Cardiac fibroblast (primary cell): ENCODE measurements at regions not wholly inside any gene's neighbourhood (a gene's known extent, or its start where the extent isn't known, plus 50 kb on each side); places are given as distances from the start of the nearest gene placed in this dataset.
A peak's percentile ranks its signal among the peaks of the same experiment; 100 is the strongest.

Source experiments
- DNase-seq, 2 donors: peaks; one replicate each; pipeline versions ENCODE4 v3.0.0 to v3.0.0-alpha.2; 2010; ENCODE audit warnings: low read depth in 2 of 2
- H3K4me3 ChIP-seq, 2 donors: replicated peaks in 1 of 2; 1 replicate in 1 of 2; 2 replicates in 1 of 2; pipeline ENCODE4 v1.5.1; 2011; ENCODE audit warnings: low read depth in 2 of 2, low read length in 2 of 2, mild to moderate bottlenecking in 2 of 2, moderate library complexity in 1 of 2
- CTCF ChIP-seq: IDR thresholded peaks from one replicate; pipeline ENCODE4 v1.5.1; 2011; ENCODE audit warnings: low read depth, mild to moderate bottlenecking, low read length, inconsistent platforms

DNA sequence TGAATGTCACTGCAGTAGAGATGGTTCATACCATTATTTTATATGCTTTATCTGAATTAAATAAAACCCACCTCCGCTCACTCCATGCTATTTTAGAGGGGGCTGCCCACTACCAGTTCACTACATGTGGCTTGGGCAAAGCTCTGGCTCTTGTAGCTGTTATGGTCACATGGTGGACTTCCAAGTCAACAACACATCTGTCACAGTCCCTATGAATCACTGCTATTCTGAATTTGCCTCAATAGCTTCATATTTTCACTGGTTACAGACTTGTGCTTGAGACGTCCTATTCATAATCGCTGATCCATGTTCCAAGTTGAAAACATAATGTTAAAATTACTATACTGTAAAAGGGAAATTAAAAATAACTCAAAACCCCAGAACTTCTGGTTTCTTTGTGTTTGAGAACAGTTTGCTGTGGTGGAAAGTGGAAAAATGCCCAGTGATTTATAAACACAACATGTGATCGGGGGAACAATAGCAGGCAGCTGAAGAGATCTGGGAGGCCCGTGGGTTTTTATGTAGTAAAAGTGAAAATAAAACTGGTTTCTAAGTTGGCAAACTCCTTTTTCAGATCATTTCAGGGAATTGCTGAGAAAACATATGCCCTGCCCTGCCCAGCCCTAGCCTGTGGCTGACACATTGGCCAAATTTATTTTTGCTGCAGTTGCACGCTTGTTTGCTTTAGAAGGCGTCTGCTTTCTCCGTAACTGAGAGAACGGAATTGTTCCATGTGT, 128.8 kb upstream of the PRR23C start:
- peak in 1 of 2 donors; percentile 14 for DNase-seq
- no peak for TF ChIP-seq CTCF
- no peak overlapping the region for H3K4me3 ChIP-seq

- H3K4me3 ChIP-seq = no peak overlapping the region
- TF ChIP-seq CTCF = no peak
- DNase-seq = no peak
Measured at GRCh38 chr3:139180489-139180888, 135.8 kb upstream of the PRR23C start.

GRCh38 chr3:139182143-139182542, 137.5 kb upstream of the PRR23C start:
- DNase-seq = no peak
- TF ChIP-seq CTCF = no peak
- H3K4me3 ChIP-seq = no peak overlapping the region

- DNase-seq = no peak
- TF ChIP-seq CTCF = no peak
- H3K4me3 ChIP-seq = no peak overlapping the region
Measured at GRCh38 chr3:139182598-139182997, 137.9 kb upstream of the PRR23C start.

DNA sequence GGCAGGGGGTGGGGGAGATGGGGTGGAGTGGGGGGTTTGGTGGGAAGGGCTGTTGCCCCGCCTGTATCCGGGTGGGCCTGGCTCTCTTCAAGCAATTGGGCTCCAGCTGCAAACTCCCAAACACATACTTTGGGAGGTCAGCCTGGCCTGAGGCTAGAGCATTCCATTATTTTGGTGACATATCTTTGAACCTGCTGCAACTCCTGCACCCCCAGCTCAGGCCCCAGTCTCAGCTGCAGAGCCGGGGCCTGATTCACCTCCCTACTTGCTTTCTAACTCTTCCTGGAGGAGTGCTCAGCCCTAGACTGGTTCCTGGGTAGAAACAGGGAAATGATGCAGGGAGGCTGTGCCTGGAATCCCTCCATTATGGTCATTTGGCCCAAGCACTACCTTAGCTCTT, 140.8 kb upstream of the PRR23C start:
- DNase-seq = no peak
- TF ChIP-seq CTCF = no peak
- H3K4me3 ChIP-seq = no peak overlapping the region

GRCh38 chr3:139187154-139187553, 142.5 kb upstream of the PRR23C start:
- no peak for DNase-seq

More at GRCh38 chr3:139187154-139187553, 142.5 kb upstream of the PRR23C start:
- no peak for TF ChIP-seq CTCF
- no peak overlapping the region for H3K4me3 ChIP-seq
